DND-41 (cell line): ENCODE measurements at regions not wholly inside any gene's neighbourhood (a gene's known extent, or its start where the extent isn't known, plus 50 kb on each side); places are given as distances from the start of the nearest gene placed in this dataset.

ENCODE experiments used
- CTCF ChIP-seq: IDR thresholded peaks from 2 replicates; pipeline ENCODE4 v1.5.1; 2012; ENCODE audit warnings: borderline replicate concordance, low read length, moderate library complexity, mild to moderate bottlenecking; ENCODE audit not compliant: poor library complexity, severe bottlenecking; ENCODE audit errors: extremely low read depth
- EZH2 ChIP-seq: IDR thresholded peaks from 3 replicates; pipeline ENCODE4 v1.6.1; 2012; ENCODE audit warnings: borderline replicate concordance, low read depth, mild to moderate bottlenecking, moderate library complexity, low read length, inconsistent platforms; ENCODE audit not compliant: severe bottlenecking

DNA sequence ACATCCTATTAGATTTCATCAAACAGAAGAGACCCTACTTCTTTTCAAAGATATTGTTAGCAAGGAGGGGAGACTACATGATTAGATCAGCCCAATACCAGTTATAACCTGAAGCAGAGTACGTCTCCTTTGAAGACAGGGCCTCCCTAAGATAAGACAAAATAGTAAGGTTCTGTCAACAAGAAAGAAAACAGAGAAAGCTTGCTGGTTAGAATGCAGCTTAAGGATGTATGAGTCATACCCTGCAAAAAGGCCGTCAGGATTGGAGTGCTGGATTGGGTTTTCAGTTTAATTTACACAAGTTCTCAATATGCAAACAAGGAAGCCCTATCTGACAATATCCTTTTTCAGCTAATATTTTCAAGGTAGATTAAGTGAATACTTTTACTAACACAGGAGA is 1581.2 kb upstream of the WWC1 start:
- TF ChIP-seq CTCF (no peak), EZH2 (no peak)
